HepG2 (cell line): ENCODE measurements at regions not wholly inside any gene's neighbourhood (a gene's known extent, or its start where the extent isn't known, plus 50 kb on each side); places are given as distances from the start of the nearest gene placed in this dataset.

Experiments used
- ATAC-seq: fragments of 200-7000 bp; cut with Tn5 transposase; 3 replicates; pipeline ENCODE4 v1.9.1; 2020; ENCODE audit warnings: mild to moderate bottlenecking, moderate library complexity
- BruUV-seq: library from RNA; stranded (reverse); fragments of 400-500 nt; replicated peaks from 2 replicates; lab custom pipeline; 2021; lab: Mats Ljungman, UMichigan
- CTCF ChIA-PET: fragments of 300-600 bp; formaldehyde crosslinking; extraction: SDS; loops from one replicate; lab custom pipeline; 2021; ENCODE audit warnings: low total read pairs, inconsistent platforms, low intra/inter-chr PET ratio; lab: Yijun Ruan, JAX
- POLR2A ChIA-PET: fragments of 350-600 bp; sonication (Branson Sonifier 250); formaldehyde crosslinking; loops from one replicate; lab custom pipeline; 2020; ENCODE audit warnings: antibody characterized with exemption, inconsistent platforms; lab: Yijun Ruan, JAX
- DNase-seq: peaks from one replicate; pipeline ENCODE4 v3.0.0-alpha.2; 2015; ENCODE audit warnings: low spot score
- FAIRE-seq: peaks from 3 replicates; lab custom pipeline; 2011; peaks lifted over from hg19 to GRCh38; lab: Jason Lieb, UNC
- H2AFZ ChIP-seq: one replicate; pipeline ENCODE4 v1.6.1; 2011; ENCODE audit warnings: low read length, inconsistent platforms
- H3K27ac ChIP-seq: fragments of 300-600 bp; 3 replicates; pipeline ENCODE4 v1.8.0; 2011; ENCODE audit warnings: mixed run types, mild to moderate bottlenecking, mixed read lengths, low read length, inconsistent platforms; ENCODE audit not compliant: insufficient read depth; ENCODE audit errors: extremely low read length
- H3K27me3 ChIP-seq, 2 experiments: fragments of 200-600 bp in 1 of 2; 2 replicates in 1 of 2; 3 replicates in 1 of 2; pipeline versions ENCODE4 v1.6.0 to v1.8.0; 2011; ENCODE audit warnings: low read length in 2 of 2, mild to moderate bottlenecking in 2 of 2, moderate library complexity in 2 of 2, inconsistent platforms in 1 of 2; ENCODE audit not compliant: insufficient read depth in 2 of 2, control insufficient read depth in 1 of 2
- H3K36me3 ChIP-seq, 2 experiments: fragments of 200-600 bp in 1 of 2; replicated peaks in 1 of 2; 2 replicates in 1 of 2; 3 replicates in 1 of 2; pipeline versions ENCODE4 v1.5.1 to v1.8.0; 2011; ENCODE audit warnings: low read length in 2 of 2, inconsistent platforms in 1 of 2; ENCODE audit not compliant: insufficient read depth in 2 of 2, control insufficient read depth in 1 of 2
- H3K4me1 ChIP-seq: 2 replicates; pipeline ENCODE4 v1.5.1; 2012; ENCODE audit warnings: low read length, inconsistent platforms; ENCODE audit not compliant: insufficient read depth
- H3K4me2 ChIP-seq: 2 replicates; pipeline ENCODE4 v1.6.0; 2011; ENCODE audit warnings: low read depth, low read length, inconsistent platforms
- H3K4me3 ChIP-seq, 3 experiments: fragments of 200-600 bp in 1 of 3; sonication (generic), shearing (Covaris generic) in 1 of 3; replicated peaks in 1 of 3; 2 replicates each; pipeline ENCODE4 v1.5.1; 2011 to 2016; ENCODE audit warnings: low read length in 3 of 3, inconsistent platforms in 2 of 3, low read depth in 2 of 3, mild to moderate bottlenecking in 2 of 3, control low read depth in 1 of 3, mixed read lengths in 1 of 3; ENCODE audit not compliant: insufficient read depth in 1 of 3
- H3K79me2 ChIP-seq: one replicate; pipeline ENCODE4 v1.6.1; 2011; ENCODE audit warnings: low read length, inconsistent platforms; ENCODE audit not compliant: insufficient read depth
- H3K9ac ChIP-seq: 2 replicates; pipeline ENCODE4 v1.6.0; 2011; ENCODE audit warnings: mild to moderate bottlenecking, low read depth, low read length, inconsistent platforms; ENCODE audit not compliant: insufficient read depth
- H3K9me3 ChIP-seq: 2 replicates; pipeline ENCODE4 v1.5.1; 2012; ENCODE audit warnings: mild to moderate bottlenecking, low read length
- H4K20me1 ChIP-seq: 2 replicates; pipeline ENCODE4 v1.6.0; 2011; ENCODE audit warnings: inconsistent platforms, mild to moderate bottlenecking, low read length, moderate library complexity; ENCODE audit not compliant: insufficient read depth
- JDP2 ChIP-seq: sonication (generic); formaldehyde crosslinking; IDR thresholded peaks from 2 replicates; pipeline ENCODE4 v1.8.1; 2022; ENCODE audit warnings: missing genetic modification reagents, borderline replicate concordance
- MAFG ChIP-seq: sonication (generic); formaldehyde crosslinking; IDR thresholded peaks from 2 replicates; pipeline ENCODE4 v1.5.1; 2020; ENCODE audit warnings: mild to moderate bottlenecking, missing genetic modification reagents
- MTF1 ChIP-seq: sonication (generic); formaldehyde crosslinking; IDR thresholded peaks from 2 replicates; pipeline ENCODE4 v1.5.0; 2020; ENCODE audit warnings: missing genetic modification reagents
- PAF1 ChIP-seq: IDR thresholded peaks from 2 replicates; pipeline ENCODE4 v1.6.1; 2016; ENCODE audit warnings: missing genetic modification reagents, missing compliant biosample characterization
- RARA ChIP-seq: IDR thresholded peaks from 2 replicates; pipeline ENCODE4 v1.6.1; 2016; ENCODE audit warnings: missing genetic modification reagents, missing compliant biosample characterization
- RXRA ChIP-seq: sonication (generic); formaldehyde crosslinking; IDR thresholded peaks from 2 replicates; pipeline ENCODE4 v1.5.1; 2020; ENCODE audit warnings: missing genetic modification reagents
- TEAD2 ChIP-seq: sonication (generic); formaldehyde crosslinking; IDR thresholded peaks from 2 replicates; pipeline ENCODE4 v1.9.0; 2021; ENCODE audit warnings: missing genetic modification reagents
- ZMAT3 ChIP-seq: sonication (generic); formaldehyde crosslinking; conservative IDR thresholded peaks from 2 replicates; pipeline ENCODE4 v1.7.0; 2021; ENCODE audit warnings: missing genetic modification reagents
- ZNF484 ChIP-seq: sonication (generic); formaldehyde crosslinking; IDR thresholded peaks from 2 replicates; pipeline ENCODE4 v1.5.1; 2020; ENCODE audit warnings: mild to moderate bottlenecking, low read depth, missing genetic modification reagents, borderline replicate concordance
- ZNF563 ChIP-seq: sonication (generic); formaldehyde crosslinking; IDR thresholded peaks from 2 replicates; pipeline ENCODE4 v1.8.0; 2022; ENCODE audit warnings: mild to moderate bottlenecking, moderate library complexity, missing genetic modification reagents
- ZNF564 ChIP-seq: sonication (generic); formaldehyde crosslinking; IDR thresholded peaks from 2 replicates; pipeline ENCODE4 v1.8.1; 2023; ENCODE audit warnings: mild to moderate bottlenecking, missing genetic modification reagents
- ZNF616 ChIP-seq: sonication (generic); formaldehyde crosslinking; IDR thresholded peaks from 2 replicates; pipeline ENCODE4 v1.5.0; 2020; ENCODE audit warnings: low read depth, mild to moderate bottlenecking, missing genetic modification reagents
- ZNF629 ChIP-seq: sonication (generic); formaldehyde crosslinking; conservative IDR thresholded peaks from 2 replicates; pipeline ENCODE4 v1.5.0; 2020; ENCODE audit warnings: missing genetic modification reagents
- ZNF672 ChIP-seq: sonication (generic); formaldehyde crosslinking; IDR thresholded peaks from 2 replicates; pipeline ENCODE4 v1.8.1; 2022; ENCODE audit warnings: missing genetic modification reagents
- WGBS: methylation state at CpG from one replicate; pipeline ENCODE4 v1.1.6; 2017; ENCODE audit warnings: low lambda C conversion rate; 5-methylcytosine and 5-hydroxymethylcytosine counted together
- in situ Hi-C: cut with HindIII; loops from 2 replicates; pipeline ENCODE4 v1.10.0; 2017; ENCODE audit warnings: low pct_unique_long_range_greater_than_20kb; ENCODE audit not compliant: extremely low pct_ligation_motif_present
- intact Hi-C: fragments of 100-400 bp; cut with micrococcal nuclease; formaldehyde crosslinking; loops from one replicate; pipeline ENCODE4 v1.10.0; 2022; ENCODE audit not compliant: unreplicated experiment
- TF ChIP-seq, protein P1 (sequence below): sonication (generic); formaldehyde crosslinking; IDR thresholded peaks from 2 replicates; pipeline ENCODE4 v1.8.0; 2022; ENCODE audit warnings: missing genetic modification reagents, mild to moderate bottlenecking, inconsistent platforms, borderline replicate concordance
- TF ChIP-seq, protein P2 (sequence below): sonication (generic); formaldehyde crosslinking; IDR thresholded peaks from 2 replicates; pipeline ENCODE4 v1.5.1; 2020; ENCODE audit warnings: missing genetic modification reagents, mild to moderate bottlenecking, borderline replicate concordance

GRCh38 chr4:136476753-136477152, 1055.5 kb downstream of the PCDH18 start:
- ChIA-PET CTCF (no interaction called here), POLR2A (no interaction called here)
- Histone ChIP-seq H4K20me1 (no peaks in the 10 kb centered on the region), H3K79me2 (no peaks in the 10 kb centered on the region), H3K4me2 (no peak overlapping the region), H3K9ac (no peak overlapping the region), H3K4me3 (no peak overlapping the region), H2AFZ (no peak overlapping the region), H3K4me1 (no peaks in the 10 kb centered on the region), H3K27ac (no peak overlapping the region), H3K9me3 (no peaks in the 10 kb centered on the region), H3K27me3 (no peaks in the 10 kb centered on the region), H3K36me3 (no peaks in the 10 kb centered on the region)
- no peak for ATAC-seq
- no TSS peak for BruUV-seq
- 0% methylated on average over 1 of the region's 1 CpG for WGBS
- in situ Hi-C loops (no loop called here), intact Hi-C loops (no loop called here)
- TF ChIP-seq MTF1 (CRISPR knock-in tag) (no peak), MAFG (CRISPR knock-in tag) (no peak), ZNF616 (CRISPR knock-in tag) (no peak), ZMAT3 (CRISPR knock-in tag) (no peak), ZNF672 (no peak), PAF1 (CRISPR knock-in tag) (no peak), RXRA (CRISPR knock-in tag) (no peak), JDP2 (CRISPR knock-in tag) (no peak), TEAD2 (CRISPR knock-in tag) (no peak), ZNF629 (CRISPR knock-in tag) (no peak), ZNF563 (CRISPR knock-in tag) (no peak), ZNF564 (no peak), RARA (CRISPR knock-in tag) (no peak), ZNF484 (CRISPR knock-in tag) (no peak)
- TF ChIP-seq, protein P1, sequence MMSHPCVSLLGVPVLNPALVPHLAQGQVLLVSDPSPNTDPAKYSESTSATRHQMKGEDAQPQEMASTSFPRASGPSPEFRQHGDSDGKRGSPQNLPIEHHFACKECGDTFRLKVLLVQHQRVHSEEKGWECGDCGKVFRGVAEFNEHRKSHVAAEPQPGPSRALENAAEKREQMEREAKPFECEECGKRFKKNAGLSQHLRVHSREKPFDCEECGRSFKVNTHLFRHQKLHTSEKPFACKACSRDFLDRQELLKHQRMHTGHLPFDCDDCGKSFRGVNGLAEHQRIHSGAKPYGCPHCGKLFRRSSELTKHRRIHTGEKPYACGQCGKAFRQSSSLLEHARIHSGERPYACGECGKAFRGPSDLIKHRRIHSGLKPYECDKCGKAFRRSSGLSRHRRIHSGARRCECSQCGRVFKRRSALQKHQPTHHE (CRISPR knock-in tag): no peak
- TF ChIP-seq, protein P2, sequence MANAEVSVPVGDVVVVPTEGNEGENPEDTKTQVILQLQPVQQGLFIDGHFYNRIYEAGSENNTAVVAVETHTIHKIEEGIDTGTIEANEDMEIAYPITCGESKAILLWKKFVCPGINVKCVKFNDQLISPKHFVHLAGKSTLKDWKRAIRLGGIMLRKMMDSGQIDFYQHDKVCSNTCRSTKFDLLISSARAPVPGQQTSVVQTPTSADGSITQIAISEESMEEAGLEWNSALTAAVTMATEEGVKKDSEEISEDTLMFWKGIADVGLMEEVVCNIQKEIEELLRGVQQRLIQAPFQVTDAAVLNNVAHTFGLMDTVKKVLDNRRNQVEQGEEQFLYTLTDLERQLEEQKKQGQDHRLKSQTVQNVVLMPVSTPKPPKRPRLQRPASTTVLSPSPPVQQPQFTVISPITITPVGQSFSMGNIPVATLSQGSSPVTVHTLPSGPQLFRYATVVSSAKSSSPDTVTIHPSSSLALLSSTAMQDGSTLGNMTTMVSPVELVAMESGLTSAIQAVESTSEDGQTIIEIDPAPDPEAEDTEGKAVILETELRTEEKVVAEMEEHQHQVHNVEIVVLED: no peak
- FAIRE-seq: no peak
- no peak for DNase-seq
